WTC11 (cell line): ENCODE measurements at regions not wholly inside any gene's neighbourhood (a gene's known extent, or its start where the extent isn't known, plus 50 kb on each side); places are given as distances from the start of the nearest gene placed in this dataset.

Experiments used
- ARID4B ChIP-seq: sonication (generic); formaldehyde crosslinking; IDR thresholded peaks from 2 replicates; pipeline ENCODE4 v1.8.0; 2023; ENCODE audit warnings: missing genetic modification reagents, mild to moderate bottlenecking, borderline replicate concordance
- ATF3 ChIP-seq: sonication (generic); formaldehyde crosslinking; conservative IDR thresholded peaks from 2 replicates; pipeline ENCODE4 v1.8.1; 2022; ENCODE audit warnings: mild to moderate bottlenecking, missing genetic modification reagents
- ATF6 ChIP-seq: sonication (generic); formaldehyde crosslinking; IDR thresholded peaks from 2 replicates; pipeline ENCODE4 v1.8.1; 2023; ENCODE audit warnings: mild to moderate bottlenecking, missing genetic modification reagents
- CBFB ChIP-seq: sonication (generic); formaldehyde crosslinking; IDR thresholded peaks from 2 replicates; pipeline ENCODE4 v1.8.1; 2022; ENCODE audit warnings: mild to moderate bottlenecking, low read depth, missing genetic modification reagents
- FOXK1 ChIP-seq: sonication (generic); formaldehyde crosslinking; IDR thresholded peaks from 2 replicates; pipeline ENCODE4 v1.8.0; 2022; ENCODE audit warnings: mild to moderate bottlenecking, moderate library complexity, missing genetic modification reagents
- FOXP1 ChIP-seq: sonication (generic); formaldehyde crosslinking; IDR thresholded peaks from 2 replicates; pipeline ENCODE4 v1.8.0; 2022; ENCODE audit warnings: missing genetic modification reagents, mild to moderate bottlenecking, moderate library complexity, borderline replicate concordance
- FOXP4 ChIP-seq: sonication (generic); formaldehyde crosslinking; IDR thresholded peaks from 2 replicates; pipeline ENCODE4 v1.8.0; 2022; ENCODE audit warnings: mild to moderate bottlenecking, missing genetic modification reagents
- HMGXB4 ChIP-seq: sonication (generic); formaldehyde crosslinking; IDR thresholded peaks from 2 replicates; pipeline ENCODE4 v1.8.1; 2023; ENCODE audit warnings: mild to moderate bottlenecking, moderate library complexity, missing genetic modification reagents
- JUN ChIP-seq: sonication (generic); formaldehyde crosslinking; IDR thresholded peaks from 2 replicates; pipeline ENCODE4 v1.8.0; 2023; ENCODE audit warnings: mild to moderate bottlenecking, missing genetic modification reagents
- MAX ChIP-seq: sonication (generic); formaldehyde crosslinking; IDR thresholded peaks from 2 replicates; pipeline ENCODE4 v1.8.0; 2022; ENCODE audit warnings: mild to moderate bottlenecking, missing genetic modification reagents
- NFATC4 ChIP-seq: fragments of 250-450 bp; sonication (Bioruptor Pico); IDR thresholded peaks from 2 replicates; pipeline ENCODE4 v1.9.0; 2021; ENCODE audit warnings: mild to moderate bottlenecking
- NFYB ChIP-seq: sonication (generic); formaldehyde crosslinking; conservative IDR thresholded peaks from 2 replicates; pipeline ENCODE4 v1.8.0; 2022; ENCODE audit warnings: low read depth, missing genetic modification reagents
- RELA ChIP-seq: sonication (generic); formaldehyde crosslinking; IDR thresholded peaks from 2 replicates; pipeline ENCODE4 v1.8.1; 2022; ENCODE audit warnings: missing genetic modification reagents, mild to moderate bottlenecking, borderline replicate concordance
- SMAD3 ChIP-seq: sonication (generic); formaldehyde crosslinking; IDR thresholded peaks from 2 replicates; pipeline ENCODE4 v1.8.0; 2022; ENCODE audit warnings: missing genetic modification reagents, mild to moderate bottlenecking, borderline replicate concordance
- SP1 ChIP-seq: sonication (generic); formaldehyde crosslinking; conservative IDR thresholded peaks from 2 replicates; pipeline ENCODE4 v1.8.1; 2022; ENCODE audit warnings: missing genetic modification reagents
- TEAD1 ChIP-seq: sonication (generic); formaldehyde crosslinking; IDR thresholded peaks from 2 replicates; pipeline ENCODE4 v1.8.0; 2022; ENCODE audit warnings: mild to moderate bottlenecking, missing genetic modification reagents
- TEAD4 ChIP-seq: sonication (generic); formaldehyde crosslinking; IDR thresholded peaks from 2 replicates; pipeline ENCODE4 v1.8.0; 2022; ENCODE audit warnings: mild to moderate bottlenecking, missing genetic modification reagents
- TP53 ChIP-seq: sonication (generic); formaldehyde crosslinking; IDR thresholded peaks from 2 replicates; pipeline ENCODE4 v1.8.1; 2023; ENCODE audit warnings: mild to moderate bottlenecking, missing genetic modification reagents
- ZBTB21 ChIP-seq: sonication (generic); formaldehyde crosslinking; IDR thresholded peaks from 2 replicates; pipeline ENCODE4 v1.8.1; 2023; ENCODE audit warnings: mild to moderate bottlenecking, missing genetic modification reagents, borderline replicate concordance
- ZNF121 ChIP-seq: sonication (generic); formaldehyde crosslinking; IDR thresholded peaks from 2 replicates; pipeline ENCODE4 v1.8.0; 2023; ENCODE audit warnings: missing genetic modification reagents
- ZNF263 ChIP-seq: sonication (generic); formaldehyde crosslinking; IDR thresholded peaks from 2 replicates; pipeline ENCODE4 v1.8.1; 2022; ENCODE audit warnings: low read depth, mild to moderate bottlenecking, moderate library complexity, missing genetic modification reagents
- ZNF281 ChIP-seq: sonication (generic); formaldehyde crosslinking; IDR thresholded peaks from 2 replicates; pipeline ENCODE4 v1.8.0; 2023; ENCODE audit warnings: mild to moderate bottlenecking, missing genetic modification reagents
- ZNF512 ChIP-seq: sonication (generic); formaldehyde crosslinking; IDR thresholded peaks from 2 replicates; pipeline ENCODE4 v1.8.1; 2022; ENCODE audit warnings: missing genetic modification reagents, borderline replicate concordance

- TF ChIP-seq ZNF512 (CRISPR knock-in tag), result peak; percentile 43; the same call in 1 of the 2 replicates
- no peak for TF ChIP-seq NFATC4
- TF ChIP-seq ZBTB21 (CRISPR knock-in tag), result no peak
- no peak for TF ChIP-seq ATF6 (CRISPR knock-in tag)
- no peak for TF ChIP-seq RELA (CRISPR knock-in tag)
- TF ChIP-seq ZNF121 (CRISPR knock-in tag), result 0 out of 2 replicates have a peak, but pooled peaks have one; percentile 16
- TF ChIP-seq SP1 (CRISPR knock-in tag), result peak; percentile 46; the same call in 1 of the 2 replicates
- peak; percentile 26; the same call in 1 of the 2 replicates for TF ChIP-seq NFYB (CRISPR knock-in tag)
- TF ChIP-seq TP53, result peak; percentile 56; the same call in 1 of the 2 replicates
- TF ChIP-seq ZNF263 (CRISPR knock-in tag), result no peak
- TF ChIP-seq FOXP1 (CRISPR knock-in tag), result peak; percentile 61; the same call in 1 of the 2 replicates
- TF ChIP-seq ZNF281 (CRISPR knock-in tag), result 0 out of 2 replicates have a peak, but pooled peaks have one; percentile 21
- TF ChIP-seq TEAD4, result peak; percentile 87
- TF ChIP-seq FOXP4 (CRISPR knock-in tag), result peak; percentile 88
- TF ChIP-seq JUN (CRISPR knock-in tag), result peak; percentile 80; the same call in 1 of the 2 replicates
- TF ChIP-seq HMGXB4, result no peak
- 0 out of 2 replicates have a peak, but pooled peaks have one; percentile 45 for TF ChIP-seq ATF3 (CRISPR knock-in tag)
- no peak for TF ChIP-seq CBFB (CRISPR knock-in tag)
- 0 out of 2 replicates have a peak, but pooled peaks have one; percentile 72 for TF ChIP-seq ARID4B (CRISPR knock-in tag)
- peak; percentile 92; the same call in 1 of the 2 replicates for TF ChIP-seq SMAD3
- TF ChIP-seq MAX (CRISPR knock-in tag), result peak; percentile 34; the same call in 1 of the 2 replicates
- TF ChIP-seq TEAD1 (CRISPR knock-in tag), result peak; percentile 76; the same call in 1 of the 2 replicates
- TF ChIP-seq FOXK1, result 0 out of 2 replicates have a peak, but pooled peaks have one; percentile 49
Measured at GRCh38 chr1:95384567-95384966, 150.6 kb downstream of the RWDD3 start (continued).
